GM18907 (cell line): ENCODE measurements at regions not wholly inside any gene's neighbourhood (a gene's known extent, or its start where the extent isn't known, plus 50 kb on each side); places are given as distances from the start of the nearest gene placed in this dataset.
"Not testable (repeated sequence)": the region's sequence is repeated elsewhere in the genome, so short reads cannot be mapped to it uniquely, and the experiment has no call there.

Experiments used
- ATAC-seq: cut with Tn5 transposase; IDR thresholded peaks from one replicate; pipeline ENCODE4 v1.9.1; 2021; ENCODE audit warnings: mild to moderate bottlenecking, moderate library complexity; ENCODE audit not compliant: unreplicated experiment

- ATAC-seq: no peak
These were observed 417.2 kb downstream of the SATB2 start for GRCh38 chr2:199040522-199040921.

GRCh38 chr2:199033761-199034160 is 424.0 kb downstream of the SATB2 start:
- ATAC-seq: not testable (repeated sequence)

DNA sequence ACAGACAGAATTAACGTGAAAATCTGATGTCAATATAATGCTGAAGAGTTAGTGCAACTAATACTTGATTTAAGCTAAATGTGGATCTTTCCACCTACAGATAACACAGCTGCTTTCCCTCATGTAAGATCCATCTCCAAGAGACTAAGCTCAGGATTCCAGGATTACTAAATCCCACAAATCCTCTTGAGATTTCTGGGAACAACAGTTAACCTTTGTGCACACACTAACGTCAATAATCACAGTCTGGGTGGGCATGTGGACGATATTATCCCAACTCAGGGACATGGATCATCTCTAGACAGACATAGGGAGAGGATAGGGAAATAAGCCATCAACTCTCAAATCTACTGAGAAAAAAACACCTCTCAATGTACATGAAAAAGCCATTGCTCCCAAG is 432.6 kb downstream of the SATB2 start:
- ATAC-seq: no peak

GRCh38 chr2:199024224-199024623 is 433.5 kb downstream of the SATB2 start:
- no peak for ATAC-seq

- peak; percentile 60 for ATAC-seq
These were observed 437.7 kb downstream of the SATB2 start for GRCh38 chr2:199019898-199020507.

DNA sequence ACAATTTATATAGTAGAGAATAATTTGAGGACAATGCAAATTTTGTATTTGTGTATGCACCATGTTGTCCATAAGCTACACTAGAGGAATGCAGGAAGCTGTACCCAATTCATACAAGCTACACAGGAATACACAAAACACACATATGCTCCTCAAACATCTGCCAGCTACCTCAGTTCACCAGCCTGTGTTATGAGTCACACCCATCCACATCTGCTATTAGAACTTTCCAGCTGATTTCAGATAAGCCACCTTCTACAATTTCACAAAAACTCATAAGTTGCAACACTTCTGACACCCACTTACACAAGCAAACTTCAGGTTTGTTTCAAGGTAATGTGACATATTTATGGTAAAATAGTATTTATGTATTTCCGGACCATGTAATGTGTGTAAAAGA is 438.9 kb downstream of the SATB2 start:
- no peak for ATAC-seq

DNA sequence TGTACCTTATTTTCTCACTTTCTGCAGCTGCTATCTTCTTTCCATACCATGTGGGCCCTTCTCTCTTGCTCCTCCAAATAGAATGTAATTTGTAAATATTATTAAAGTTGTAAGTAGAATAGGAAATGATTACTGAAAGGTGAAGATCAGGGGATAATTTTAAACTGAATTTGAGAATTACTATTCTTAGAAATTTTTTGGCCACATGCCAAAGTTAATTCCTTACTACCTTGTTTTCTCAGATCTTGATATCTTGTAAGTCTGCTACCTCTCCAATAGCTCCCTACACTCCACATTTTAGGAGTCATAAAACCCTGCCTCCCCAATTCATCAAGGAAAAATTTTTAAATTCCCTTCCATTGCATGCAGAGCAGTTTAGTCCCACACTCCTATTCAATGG is 442.7 kb downstream of the SATB2 start:
- no peak for ATAC-seq

DNA sequence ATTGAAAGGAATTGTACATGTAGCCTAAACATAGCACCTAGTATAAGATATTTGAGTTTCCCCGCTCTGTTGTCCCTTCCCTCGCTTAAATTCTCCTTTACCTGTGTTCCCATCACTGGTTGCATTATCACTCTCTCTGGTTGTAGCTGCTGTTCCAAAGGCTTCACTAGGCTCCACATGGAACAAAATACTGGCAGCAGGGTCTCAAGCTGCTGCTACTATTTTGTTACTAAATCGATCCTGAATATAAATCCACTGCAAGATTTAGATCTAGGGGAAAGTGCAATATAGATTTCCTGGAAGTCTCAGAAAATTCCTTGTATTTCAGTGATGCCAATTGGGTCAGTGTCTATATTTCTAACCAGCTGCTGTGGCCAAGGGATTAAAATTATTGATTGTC is 443.5 kb downstream of the SATB2 start:
- no peak for ATAC-seq

DNA sequence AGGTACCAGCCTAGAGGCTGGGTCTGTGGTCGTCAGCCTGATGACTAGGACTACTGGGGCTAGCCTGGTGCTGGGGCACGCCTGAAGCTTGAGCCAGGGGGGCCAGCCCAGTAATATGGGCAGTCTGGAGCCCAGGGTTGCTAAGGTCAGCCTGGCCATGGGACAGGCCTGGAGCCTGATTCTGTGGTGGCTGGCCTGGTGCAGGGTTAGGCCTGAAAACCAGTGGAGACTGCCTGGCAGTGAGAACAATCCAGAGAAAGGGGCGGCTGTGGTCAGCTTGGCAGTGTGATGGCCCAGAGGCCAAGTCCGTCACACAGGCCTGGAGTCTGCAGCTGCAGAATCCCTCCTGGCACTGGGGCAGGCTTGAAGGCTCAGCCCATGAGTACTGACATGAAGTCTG is 445.8 kb downstream of the SATB2 start:
- ATAC-seq: no peak

GRCh38 chr2:198994678-198995077 is 463.1 kb downstream of the SATB2 start:
- no peak for ATAC-seq

DNA sequence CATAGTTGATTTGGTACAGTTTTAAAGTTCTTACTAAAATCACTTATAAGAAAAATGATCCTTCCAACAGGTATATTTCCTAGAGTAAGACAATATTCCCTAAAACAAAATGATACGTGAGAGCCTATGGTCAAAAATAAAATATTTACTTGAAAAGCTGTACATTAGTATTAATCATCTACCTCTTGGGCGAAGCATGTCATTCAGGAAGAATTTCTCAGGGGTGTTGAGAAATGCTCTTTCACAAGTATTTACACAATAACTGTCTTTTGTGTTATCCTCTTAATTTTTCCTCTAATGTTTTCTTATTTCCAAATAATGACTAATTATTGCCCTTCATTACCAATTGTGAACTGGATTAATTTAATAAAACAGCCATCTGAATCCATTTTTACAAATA is 466.3 kb downstream of the SATB2 start:
- no peak for ATAC-seq

- ATAC-seq: no peak
These were observed 482.0 kb downstream of the SATB2 start for GRCh38 chr2:198975779-198976178.

- no peak for ATAC-seq
These were observed 484.0 kb downstream of the SATB2 start for GRCh38 chr2:198973785-198974184.

GRCh38 chr2:198973181-198973580 is 484.6 kb downstream of the SATB2 start:
- ATAC-seq: no peak

DNA sequence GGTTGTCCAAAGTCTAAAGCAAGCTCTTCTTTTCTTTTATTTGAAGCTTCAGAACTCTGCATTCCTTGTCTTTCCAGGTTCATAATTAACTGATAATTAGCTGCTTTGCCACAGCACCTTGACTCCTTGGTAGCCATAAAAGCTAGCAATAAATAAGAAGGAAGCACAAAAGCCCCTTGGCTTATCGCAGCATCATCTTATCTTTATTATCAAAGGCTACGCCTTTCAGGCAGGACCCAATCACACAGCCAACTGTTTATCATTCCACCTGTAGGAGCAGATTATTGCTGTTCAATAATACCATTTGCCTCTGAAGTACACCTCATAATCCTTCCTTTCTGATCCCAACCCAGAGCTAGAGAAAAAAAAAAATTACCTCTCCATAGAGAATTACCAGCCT is 489.2 kb downstream of the SATB2 start:
- no peak for ATAC-seq

- ATAC-seq: no peak
These were observed 491.5 kb downstream of the SATB2 start for GRCh38 chr2:198966269-198966668.

DNA sequence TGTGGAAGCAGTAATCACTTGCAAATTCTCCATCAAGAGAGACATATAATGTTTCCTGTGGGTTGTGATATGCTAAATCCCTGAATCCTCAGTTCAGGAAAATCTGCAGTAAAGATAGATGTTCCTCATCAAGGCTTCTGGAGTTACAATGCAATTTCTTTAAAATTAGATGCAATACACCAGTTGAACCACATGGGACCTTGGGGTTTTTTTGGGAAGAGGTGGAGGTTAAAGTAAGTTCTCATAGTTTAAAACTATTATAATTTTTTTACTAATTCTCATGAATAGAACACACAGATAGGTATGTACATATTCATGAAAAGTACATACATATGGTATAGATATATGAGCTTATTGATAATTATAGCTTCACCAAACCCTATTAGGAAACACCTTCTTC is 496.2 kb downstream of the SATB2 start:
- ATAC-seq: no peak

- ATAC-seq: no peak
These were observed 500.6 kb downstream of the SATB2 start for GRCh38 chr2:198957181-198957580.

GRCh38 chr2:198953328-198953727 is 504.4 kb downstream of the SATB2 start:
- ATAC-seq: no peak

- no peak for ATAC-seq
These were observed 506.9 kb downstream of the SATB2 start for GRCh38 chr2:198950803-198951202.

DNA sequence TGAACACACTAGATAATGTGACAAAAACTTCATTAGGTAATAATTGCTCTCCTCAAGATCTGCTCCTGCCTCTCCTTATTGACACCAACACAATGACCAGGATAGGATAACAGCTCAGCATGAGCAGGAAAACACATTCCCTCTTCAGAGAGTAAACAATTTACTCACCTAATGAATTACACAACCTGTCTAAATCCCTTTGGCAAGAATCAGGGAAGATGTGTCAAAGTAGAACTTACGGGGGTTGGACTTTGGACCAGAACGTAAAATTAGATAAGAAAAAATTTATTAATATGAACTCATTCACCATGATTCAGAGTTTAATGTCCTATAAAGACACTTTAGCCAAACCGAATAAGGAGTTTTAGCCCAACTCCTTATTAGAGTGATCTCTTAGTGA is 512.2 kb downstream of the SATB2 start:
- ATAC-seq: no peak

DNA sequence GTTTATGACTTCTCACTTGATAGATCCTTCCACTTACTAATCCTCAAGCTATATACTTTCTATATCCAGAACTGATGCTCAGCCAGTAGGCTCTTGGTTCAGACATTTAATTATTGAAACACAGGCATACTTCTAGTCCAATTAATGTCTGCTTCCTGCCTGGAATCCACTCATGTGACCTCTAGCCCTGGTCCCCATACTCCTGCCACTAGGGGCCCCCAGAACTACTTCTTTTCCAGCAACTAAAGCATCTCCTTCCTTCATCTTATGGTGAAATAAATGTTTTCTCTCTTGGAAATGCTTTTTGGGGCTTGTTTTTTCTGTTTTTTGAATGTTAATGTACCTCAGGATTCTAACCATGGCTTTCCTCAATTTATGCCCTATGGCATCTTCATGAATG is 527.6 kb downstream of the SATB2 start:
- ATAC-seq: no peak

GRCh38 chr2:198928026-198928425 is 529.7 kb downstream of the SATB2 start:
- ATAC-seq: no peak
